Ovary (tissue), 3 donors: ENCODE measurements at regions not wholly inside any gene's neighbourhood (a gene's known extent, or its start where the extent isn't known, plus 50 kb on each side); places are given as distances from the start of the nearest gene placed in this dataset.

Experiments
- POLR2A ChIP-seq: fragments of 450-650 bp; IDR thresholded peaks from one replicate; pipeline ENCODE4 v1.6.1; 2017; ENCODE audit warnings: antibody characterized with exemption, mild to moderate bottlenecking, moderate library complexity
- TF ChIP-seq, protein P1 (sequence below), 3 donors: fragments of 450-650 bp in 2 of 3; fragments of 200-600 bp in 1 of 3; IDR thresholded peaks; one replicate each; pipeline versions ENCODE4 v1.5.1 to v1.8.0; 2016 to 2022; ENCODE audit warnings: antibody characterized with exemption in 3 of 3, mild to moderate bottlenecking in 1 of 3
- donor health status: DM: no; HTN: no; CAD: no.

- TF ChIP-seq, protein P1, sequence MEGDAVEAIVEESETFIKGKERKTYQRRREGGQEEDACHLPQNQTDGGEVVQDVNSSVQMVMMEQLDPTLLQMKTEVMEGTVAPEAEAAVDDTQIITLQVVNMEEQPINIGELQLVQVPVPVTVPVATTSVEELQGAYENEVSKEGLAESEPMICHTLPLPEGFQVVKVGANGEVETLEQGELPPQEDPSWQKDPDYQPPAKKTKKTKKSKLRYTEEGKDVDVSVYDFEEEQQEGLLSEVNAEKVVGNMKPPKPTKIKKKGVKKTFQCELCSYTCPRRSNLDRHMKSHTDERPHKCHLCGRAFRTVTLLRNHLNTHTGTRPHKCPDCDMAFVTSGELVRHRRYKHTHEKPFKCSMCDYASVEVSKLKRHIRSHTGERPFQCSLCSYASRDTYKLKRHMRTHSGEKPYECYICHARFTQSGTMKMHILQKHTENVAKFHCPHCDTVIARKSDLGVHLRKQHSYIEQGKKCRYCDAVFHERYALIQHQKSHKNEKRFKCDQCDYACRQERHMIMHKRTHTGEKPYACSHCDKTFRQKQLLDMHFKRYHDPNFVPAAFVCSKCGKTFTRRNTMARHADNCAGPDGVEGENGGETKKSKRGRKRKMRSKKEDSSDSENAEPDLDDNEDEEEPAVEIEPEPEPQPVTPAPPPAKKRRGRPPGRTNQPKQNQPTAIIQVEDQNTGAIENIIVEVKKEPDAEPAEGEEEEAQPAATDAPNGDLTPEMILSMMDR (IDR thresholded peaks at IDR 0.05) = no peak
- TF ChIP-seq POLR2A = no peak
These were observed 61.6 kb downstream of the KLHDC7A start for GRCh38 chr1:18542351-18542750.
